Stimulated activated memory B cell treated with anti-CD40 and anti-IgM and Interleukin-4, amounts not matched to agents 10 μg/mL and 1 μg/mL and 100 μg/mL, for 72 hours (primary cell): ENCODE measurements at regions not wholly inside any gene's neighbourhood (a gene's known extent, or its start where the extent isn't known, plus 50 kb on each side); places are given as distances from the start of the nearest gene placed in this dataset.

Experiments used
- ATAC-seq: fragments of 150-1000 bp; cut with Tn5 transposase; 2 replicates; pipeline ENCODE4 v1.10.0; 2021
- H3K27ac Mint-ChIP-seq: one replicate; pipeline ENCODE4 v1.8.0; 2022; ENCODE audit warnings: mild to moderate bottlenecking, mixed read lengths
- H3K27me3 Mint-ChIP-seq: one replicate; pipeline ENCODE4 v1.8.0; 2022; ENCODE audit warnings: mixed read lengths
- H3K36me3 Mint-ChIP-seq: one replicate; pipeline ENCODE4 v1.8.0; 2022; ENCODE audit warnings: mixed read lengths
- H3K4me1 Mint-ChIP-seq: one replicate; pipeline ENCODE4 v1.8.0; 2022; ENCODE audit warnings: mixed read lengths
- H3K4me3 Mint-ChIP-seq: one replicate; pipeline ENCODE4 v1.8.0; 2022; ENCODE audit warnings: mild to moderate bottlenecking, moderate library complexity, mixed read lengths
- H3K9me3 Mint-ChIP-seq: one replicate; pipeline ENCODE4 v1.8.0; 2022; ENCODE audit warnings: mixed read lengths

GRCh38 chrX:42462917-42463316 is 315.0 kb downstream of the PPP1R2C start:
- Mint-ChIP-seq H3K27ac (no peak overlapping the region), H3K4me1 (peaks cover 6% of the 10 kb centered on the region), H3K4me3 (no peak overlapping the region), H3K9me3 (no peaks in the 10 kb centered on the region), H3K36me3 (no peaks in the 10 kb centered on the region), H3K27me3 (no peaks in the 10 kb centered on the region)
- no peak for ATAC-seq

GRCh38 chrX:42460706-42461105 is 317.3 kb downstream of the PPP1R2C start:
- Mint-ChIP-seq H3K27ac (no peak overlapping the region), H3K36me3 (no peaks in the 10 kb centered on the region), H3K27me3 (no peaks in the 10 kb centered on the region), H3K9me3 (no peaks in the 10 kb centered on the region), H3K4me3 (no peak overlapping the region), H3K4me1 (peaks cover 6% of the 10 kb centered on the region)
- no peak for ATAC-seq

GRCh38 chrX:42459735-42460134 is 318.2 kb downstream of the PPP1R2C start:
- ATAC-seq: no peak

GRCh38 chrX:42456176-42456700 is 321.7 kb downstream of the PPP1R2C start:
- Mint-ChIP-seq H3K27me3 (no peaks in the 10 kb centered on the region), H3K36me3 (no peaks in the 10 kb centered on the region), H3K4me1 (no peaks in the 10 kb centered on the region), H3K4me3 (no peak overlapping the region), H3K9me3 (no peaks in the 10 kb centered on the region), H3K27ac (no peak overlapping the region)
- no peak for ATAC-seq

More at GRCh38 chrX:42459735-42460134, 318.2 kb downstream of the PPP1R2C start:
- H3K4me3 Mint-ChIP-seq: no peak overlapping the region
- no peak overlapping the region for H3K27ac Mint-ChIP-seq
- H3K9me3 Mint-ChIP-seq: no peaks in the 10 kb centered on the region
- peaks cover 6% of the 10 kb centered on the region for H3K4me1 Mint-ChIP-seq
- no peaks in the 10 kb centered on the region for H3K36me3 Mint-ChIP-seq
- no peaks in the 10 kb centered on the region for H3K27me3 Mint-ChIP-seq

GRCh38 chrX:42450228-42450627 is 327.7 kb downstream of the PPP1R2C start:
- ATAC-seq: no peak
- Mint-ChIP-seq H3K4me3 (no peak overlapping the region), H3K4me1 (no peaks in the 10 kb centered on the region), H3K27ac (no peak overlapping the region), H3K9me3 (peaks cover 6% of the 10 kb centered on the region), H3K27me3 (no peaks in the 10 kb centered on the region), H3K36me3 (peaks cover under 1% of the 10 kb centered on the region)

- ATAC-seq: no peak
- Mint-ChIP-seq H3K27ac (peak overlapping the region; percentile 60), H3K9me3 (peaks cover 6% of the 10 kb centered on the region), H3K4me1 (peaks cover 7% of the 10 kb centered on the region), H3K36me3 (peaks cover 6% of the 10 kb centered on the region), H3K27me3 (no peaks in the 10 kb centered on the region), H3K4me3 (no peak overlapping the region)
Observed at GRCh38 chrX:42443267-42443666, 334.7 kb downstream of the PPP1R2C start.

GRCh38 chrX:42442745-42443144 is 335.2 kb downstream of the PPP1R2C start:
- Mint-ChIP-seq H3K36me3 (peaks cover 6% of the 10 kb centered on the region), H3K27me3 (no peaks in the 10 kb centered on the region), H3K9me3 (peaks cover 6% of the 10 kb centered on the region), H3K27ac (peak overlapping the region; percentile 60), H3K4me3 (no peak overlapping the region), H3K4me1 (peaks cover 7% of the 10 kb centered on the region)
- ATAC-seq: no peak

GRCh38 chrX:42437211-42437610 is 340.8 kb downstream of the PPP1R2C start:
- H3K4me3 Mint-ChIP-seq: no peak overlapping the region
- no peak for ATAC-seq
- H3K9me3 Mint-ChIP-seq: peaks cover 3% of the 10 kb centered on the region
- no peaks in the 10 kb centered on the region for H3K4me1 Mint-ChIP-seq
- H3K27ac Mint-ChIP-seq: no peak overlapping the region
- H3K27me3 Mint-ChIP-seq: peaks cover 9% of the 10 kb centered on the region
- H3K36me3 Mint-ChIP-seq: peaks cover 5% of the 10 kb centered on the region

- peaks cover 9% of the 10 kb centered on the region for H3K27me3 Mint-ChIP-seq
- H3K36me3 Mint-ChIP-seq: peaks cover 5% of the 10 kb centered on the region
- H3K4me3 Mint-ChIP-seq: no peak overlapping the region
- H3K4me1 Mint-ChIP-seq: no peaks in the 10 kb centered on the region
- H3K9me3 Mint-ChIP-seq: peaks cover 3% of the 10 kb centered on the region
- ATAC-seq: no peak
- no peak overlapping the region for H3K27ac Mint-ChIP-seq
Observed at GRCh38 chrX:42434458-42435166, 343.4 kb downstream of the PPP1R2C start.

GRCh38 chrX:42432552-42432951 is 345.4 kb downstream of the PPP1R2C start:
- peaks cover 3% of the 10 kb centered on the region for H3K9me3 Mint-ChIP-seq
- H3K36me3 Mint-ChIP-seq: peaks cover 5% of the 10 kb centered on the region
- no peak overlapping the region for H3K27ac Mint-ChIP-seq
- H3K4me3 Mint-ChIP-seq: no peak overlapping the region
- H3K27me3 Mint-ChIP-seq: peaks cover 8% of the 10 kb centered on the region
- no peaks in the 10 kb centered on the region for H3K4me1 Mint-ChIP-seq
- ATAC-seq: no peak

- no peaks in the 10 kb centered on the region for H3K4me1 Mint-ChIP-seq
- ATAC-seq: no peak
- no peak overlapping the region for H3K27ac Mint-ChIP-seq
- no peaks in the 10 kb centered on the region for H3K9me3 Mint-ChIP-seq
- no peaks in the 10 kb centered on the region for H3K36me3 Mint-ChIP-seq
- no peaks in the 10 kb centered on the region for H3K27me3 Mint-ChIP-seq
- no peak overlapping the region for H3K4me3 Mint-ChIP-seq
Observed at GRCh38 chrX:42422961-42423360, 355.0 kb downstream of the PPP1R2C start.

- no peaks in the 10 kb centered on the region for H3K9me3 Mint-ChIP-seq
- no peaks in the 10 kb centered on the region for H3K27me3 Mint-ChIP-seq
- H3K36me3 Mint-ChIP-seq: no peaks in the 10 kb centered on the region
- H3K4me3 Mint-ChIP-seq: no peak overlapping the region
- no peaks in the 10 kb centered on the region for H3K4me1 Mint-ChIP-seq
- no peak for ATAC-seq
- no peak overlapping the region for H3K27ac Mint-ChIP-seq
Observed at GRCh38 chrX:42420426-42420825, 357.5 kb downstream of the PPP1R2C start.

GRCh38 chrX:42415636-42416035 is 362.3 kb downstream of the PPP1R2C start:
- Mint-ChIP-seq H3K4me1 (no peaks in the 10 kb centered on the region), H3K9me3 (peaks cover 13% of the 10 kb centered on the region), H3K4me3 (no peak overlapping the region), H3K27me3 (no peaks in the 10 kb centered on the region), H3K36me3 (no peaks in the 10 kb centered on the region), H3K27ac (no peak overlapping the region)
- ATAC-seq: no peak

- no peak overlapping the region for H3K27ac Mint-ChIP-seq
- no peak for ATAC-seq
- no peak overlapping the region for H3K4me3 Mint-ChIP-seq
- H3K4me1 Mint-ChIP-seq: no peaks in the 10 kb centered on the region
- no peaks in the 10 kb centered on the region for H3K27me3 Mint-ChIP-seq
- peaks cover 15% of the 10 kb centered on the region for H3K9me3 Mint-ChIP-seq
- no peaks in the 10 kb centered on the region for H3K36me3 Mint-ChIP-seq
Observed at GRCh38 chrX:42414057-42414456, 363.9 kb downstream of the PPP1R2C start.

- no peak overlapping the region for H3K27ac Mint-ChIP-seq
- no peak for ATAC-seq
Observed at GRCh38 chrX:42399632-42400024, 378.3 kb downstream of the PPP1R2C start.

GRCh38 chrX:42398967-42399631 is 378.9 kb downstream of the PPP1R2C start:
- peaks cover 8% of the 10 kb centered on the region for H3K27me3 Mint-ChIP-seq
- H3K36me3 Mint-ChIP-seq: peaks cover 4% of the 10 kb centered on the region
- no peak overlapping the region for H3K4me3 Mint-ChIP-seq
- H3K27ac Mint-ChIP-seq: no peak overlapping the region
- no peak for ATAC-seq
- H3K4me1 Mint-ChIP-seq: peaks cover 9% of the 10 kb centered on the region
- H3K9me3 Mint-ChIP-seq: peaks cover 3% of the 10 kb centered on the region

More at GRCh38 chrX:42399632-42400024, 378.3 kb downstream of the PPP1R2C start:
- H3K4me1 Mint-ChIP-seq: peaks cover 9% of the 10 kb centered on the region
- H3K9me3 Mint-ChIP-seq: peaks cover 5% of the 10 kb centered on the region
- H3K27me3 Mint-ChIP-seq: peaks cover 8% of the 10 kb centered on the region
- H3K4me3 Mint-ChIP-seq: no peak overlapping the region
- H3K36me3 Mint-ChIP-seq: peaks cover 4% of the 10 kb centered on the region
